HG03469 (cell line): ENCODE measurements at regions not wholly inside any gene's neighbourhood (a gene's known extent, or its start where the extent isn't known, plus 50 kb on each side); places are given as distances from the start of the nearest gene placed in this dataset.

Experiments
- ATAC-seq: cut with Tn5 transposase; IDR thresholded peaks from one replicate; pipeline ENCODE4 v1.9.1; 2021; ENCODE audit warnings: mild to moderate bottlenecking, moderate library complexity, moderate number of reproducible peaks; ENCODE audit not compliant: unreplicated experiment

- ATAC-seq, result no peak
Observed at GRCh38 chr4:148773313-148773712, 331.1 kb upstream of the NR3C2 start.

GRCh38 chr4:148770848-148771247 is 328.6 kb upstream of the NR3C2 start:
- no peak for ATAC-seq

GRCh38 chr4:148770377-148770776 is 328.2 kb upstream of the NR3C2 start:
- no peak for ATAC-seq

- ATAC-seq, result no peak
Observed at GRCh38 chr4:148764720-148765119, 322.5 kb upstream of the NR3C2 start.

GRCh38 chr4:148757171-148757570 is 315.0 kb upstream of the NR3C2 start:
- ATAC-seq, result no peak

- no peak for ATAC-seq
Observed at GRCh38 chr4:148749403-148749802, 307.2 kb upstream of the NR3C2 start.

GRCh38 chr4:148747721-148748268 is 305.6 kb upstream of the NR3C2 start:
- ATAC-seq, result no peak

- no peak for ATAC-seq
Observed at GRCh38 chr4:148740701-148741100, 298.5 kb upstream of the NR3C2 start.

GRCh38 chr4:148737061-148737770 is 295.0 kb upstream of the NR3C2 start:
- no peak for ATAC-seq

GRCh38 chr4:148735432-148736155 is 293.4 kb upstream of the NR3C2 start:
- peak; percentile 95 for ATAC-seq

GRCh38 chr4:148730766-148731165 is 288.6 kb upstream of the NR3C2 start:
- ATAC-seq, result no peak

GRCh38 chr4:148730082-148730640 is 287.9 kb upstream of the NR3C2 start:
- ATAC-seq, result no peak

GRCh38 chr4:148717988-148718387 is 275.8 kb upstream of the NR3C2 start:
- ATAC-seq, result no peak

GRCh38 chr4:148716431-148717052 is 274.3 kb upstream of the NR3C2 start:
- no peak for ATAC-seq

- ATAC-seq, result no peak
Observed at GRCh38 chr4:148704291-148704690, 262.1 kb upstream of the NR3C2 start.

GRCh38 chr4:148694702-148695101 is 252.5 kb upstream of the NR3C2 start:
- ATAC-seq, result no peak

GRCh38 chr4:148693913-148694649 is 251.9 kb upstream of the NR3C2 start:
- no peak for ATAC-seq

GRCh38 chr4:148692242-148692641 is 250.0 kb upstream of the NR3C2 start:
- no peak for ATAC-seq

- ATAC-seq, result no peak
Observed at GRCh38 chr4:148686449-148686848, 244.2 kb upstream of the NR3C2 start.

GRCh38 chr4:148684638-148685037 is 242.4 kb upstream of the NR3C2 start:
- no peak for ATAC-seq

- ATAC-seq, result no peak
Observed at GRCh38 chr4:148680884-148681283, 238.7 kb upstream of the NR3C2 start.
